HCT116 (cell line): ENCODE measurements at regions not wholly inside any gene's neighbourhood (a gene's known extent, or its start where the extent isn't known, plus 50 kb on each side); places are given as distances from the start of the nearest gene placed in this dataset.

Source experiments
- EGR1 ChIP-seq: IDR thresholded peaks from 2 replicates; pipeline ENCODE4 v1.6.1; 2012; ENCODE audit warnings: low read depth
- ELF1 ChIP-seq: IDR thresholded peaks from 2 replicates; pipeline ENCODE4 v1.6.1; 2012; ENCODE audit warnings: low read depth, borderline replicate concordance
- EZH2 ChIP-seq: fragments of 200-600 bp; sonication (generic); IDR thresholded peaks from 2 replicates; pipeline ENCODE4 v1.6.1; 2017; ENCODE audit warnings: antibody characterized with exemption, mixed run types
- FOSL1 ChIP-seq: IDR thresholded peaks from 2 replicates; pipeline ENCODE4 v1.6.1; 2012; ENCODE audit warnings: low read depth
- JUND ChIP-seq: IDR thresholded peaks from 2 replicates; pipeline ENCODE4 v1.6.1; 2012
- POLR2A ChIP-seq: IDR thresholded peaks from 2 replicates; pipeline ENCODE4 v1.7.0; 2011; ENCODE audit warnings: borderline replicate concordance; ENCODE audit not compliant: insufficient read depth, insufficient read length; ENCODE audit errors: extremely low read depth
- SIN3A ChIP-seq: IDR thresholded peaks from 2 replicates; pipeline ENCODE4 v1.6.1; 2012; ENCODE audit warnings: low read depth
- TCF7L2 ChIP-seq: IDR thresholded peaks from 2 replicates; pipeline ENCODE4 v1.7.0; 2011; ENCODE audit warnings: borderline replicate concordance, inconsistent platforms; ENCODE audit not compliant: insufficient read depth, insufficient read length; ENCODE audit errors: extremely low read depth
- YY1 ChIP-seq: IDR thresholded peaks from 2 replicates; pipeline ENCODE4 v1.6.1; 2011; ENCODE audit warnings: low read length, low read depth, moderate library complexity, mild to moderate bottlenecking; ENCODE audit not compliant: insufficient replicate concordance; ENCODE audit errors: extremely low read depth
- ZFX ChIP-seq: fragments of 450-650 bp; IDR thresholded peaks from 2 replicates; pipeline ENCODE4 v1.6.1; 2017
- TF ChIP-seq, protein P1 (sequence below): IDR thresholded peaks from 2 replicates; pipeline ENCODE4 v1.6.1; 2011; ENCODE audit warnings: mild to moderate bottlenecking, low read length, moderate library complexity; ENCODE audit not compliant: insufficient replicate concordance; ENCODE audit errors: extremely low read depth
- TF ChIP-seq, protein P2 (sequence below), 3 experiments: fragments of 200-600 bp in 1 of 3; sonication (generic) in 1 of 3; IDR thresholded peaks in 2 of 3; conservative IDR thresholded peaks in 1 of 3; 2 replicates each; pipeline ENCODE4 v1.5.1; 2012 to 2017; ENCODE audit warnings: low read depth in 2 of 3, low read length in 2 of 3, antibody characterized with exemption in 1 of 3, borderline replicate concordance in 1 of 3, control low read depth in 1 of 3, mild to moderate bottlenecking in 1 of 3, mixed read lengths in 1 of 3, mixed run types in 1 of 3, moderate library complexity in 1 of 3; ENCODE audit not compliant: insufficient read depth in 1 of 3
- TF ChIP-seq, protein P3 (sequence below): IDR thresholded peaks from 2 replicates; pipeline ENCODE4 v1.6.1; 2012; ENCODE audit warnings: low read depth

DNA sequence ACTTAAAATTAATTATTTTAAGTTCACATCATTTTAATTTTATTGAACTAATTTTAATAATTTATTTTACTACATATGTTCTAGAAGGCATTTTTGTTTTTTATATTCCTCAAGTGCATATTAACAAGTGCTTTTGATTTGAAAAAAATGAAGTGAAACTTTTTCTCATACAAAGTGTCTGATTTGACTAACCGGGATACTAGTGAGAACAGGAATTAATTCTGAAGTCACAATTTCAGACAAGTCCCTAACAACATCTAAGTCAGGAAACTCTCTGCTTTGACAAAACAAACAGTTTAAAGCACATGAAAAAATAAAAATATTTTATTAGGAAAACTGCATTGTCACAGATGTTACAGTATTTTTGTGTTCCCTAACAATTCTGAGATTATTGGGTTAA lies 1166.3 kb upstream of the CITED2 start:
- TF ChIP-seq EGR1 (no peak), POLR2A (no peak), TCF7L2 (no peak), EZH2 (no peak), FOSL1 (no peak), ELF1 (no peak), ZFX (no peak), SIN3A (no peak), JUND (no peak), YY1 (no peak)
- TF ChIP-seq, protein P1, sequence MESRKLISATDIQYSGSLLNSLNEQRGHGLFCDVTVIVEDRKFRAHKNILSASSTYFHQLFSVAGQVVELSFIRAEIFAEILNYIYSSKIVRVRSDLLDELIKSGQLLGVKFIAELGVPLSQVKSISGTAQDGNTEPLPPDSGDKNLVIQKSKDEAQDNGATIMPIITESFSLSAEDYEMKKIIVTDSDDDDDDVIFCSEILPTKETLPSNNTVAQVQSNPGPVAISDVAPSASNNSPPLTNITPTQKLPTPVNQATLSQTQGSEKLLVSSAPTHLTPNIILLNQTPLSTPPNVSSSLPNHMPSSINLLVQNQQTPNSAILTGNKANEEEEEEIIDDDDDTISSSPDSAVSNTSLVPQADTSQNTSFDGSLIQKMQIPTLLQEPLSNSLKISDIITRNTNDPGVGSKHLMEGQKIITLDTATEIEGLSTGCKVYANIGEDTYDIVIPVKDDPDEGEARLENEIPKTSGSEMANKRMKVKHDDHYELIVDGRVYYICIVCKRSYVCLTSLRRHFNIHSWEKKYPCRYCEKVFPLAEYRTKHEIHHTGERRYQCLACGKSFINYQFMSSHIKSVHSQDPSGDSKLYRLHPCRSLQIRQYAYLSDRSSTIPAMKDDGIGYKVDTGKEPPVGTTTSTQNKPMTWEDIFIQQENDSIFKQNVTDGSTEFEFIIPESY = no peak
- TF ChIP-seq, protein P2, sequence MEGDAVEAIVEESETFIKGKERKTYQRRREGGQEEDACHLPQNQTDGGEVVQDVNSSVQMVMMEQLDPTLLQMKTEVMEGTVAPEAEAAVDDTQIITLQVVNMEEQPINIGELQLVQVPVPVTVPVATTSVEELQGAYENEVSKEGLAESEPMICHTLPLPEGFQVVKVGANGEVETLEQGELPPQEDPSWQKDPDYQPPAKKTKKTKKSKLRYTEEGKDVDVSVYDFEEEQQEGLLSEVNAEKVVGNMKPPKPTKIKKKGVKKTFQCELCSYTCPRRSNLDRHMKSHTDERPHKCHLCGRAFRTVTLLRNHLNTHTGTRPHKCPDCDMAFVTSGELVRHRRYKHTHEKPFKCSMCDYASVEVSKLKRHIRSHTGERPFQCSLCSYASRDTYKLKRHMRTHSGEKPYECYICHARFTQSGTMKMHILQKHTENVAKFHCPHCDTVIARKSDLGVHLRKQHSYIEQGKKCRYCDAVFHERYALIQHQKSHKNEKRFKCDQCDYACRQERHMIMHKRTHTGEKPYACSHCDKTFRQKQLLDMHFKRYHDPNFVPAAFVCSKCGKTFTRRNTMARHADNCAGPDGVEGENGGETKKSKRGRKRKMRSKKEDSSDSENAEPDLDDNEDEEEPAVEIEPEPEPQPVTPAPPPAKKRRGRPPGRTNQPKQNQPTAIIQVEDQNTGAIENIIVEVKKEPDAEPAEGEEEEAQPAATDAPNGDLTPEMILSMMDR (IDR thresholded peaks at IDR 0.05 in 2 of 3, conservative IDR thresholded peaks at IDR 0.05 in 1 of 3; ENCODE audit: borderline replicate concordance in 1 of 3, insufficient read depth in 1 of 3, low read depth in 2 of 3, low read length in 2 of 3) = no peak
- TF ChIP-seq, protein P3, sequence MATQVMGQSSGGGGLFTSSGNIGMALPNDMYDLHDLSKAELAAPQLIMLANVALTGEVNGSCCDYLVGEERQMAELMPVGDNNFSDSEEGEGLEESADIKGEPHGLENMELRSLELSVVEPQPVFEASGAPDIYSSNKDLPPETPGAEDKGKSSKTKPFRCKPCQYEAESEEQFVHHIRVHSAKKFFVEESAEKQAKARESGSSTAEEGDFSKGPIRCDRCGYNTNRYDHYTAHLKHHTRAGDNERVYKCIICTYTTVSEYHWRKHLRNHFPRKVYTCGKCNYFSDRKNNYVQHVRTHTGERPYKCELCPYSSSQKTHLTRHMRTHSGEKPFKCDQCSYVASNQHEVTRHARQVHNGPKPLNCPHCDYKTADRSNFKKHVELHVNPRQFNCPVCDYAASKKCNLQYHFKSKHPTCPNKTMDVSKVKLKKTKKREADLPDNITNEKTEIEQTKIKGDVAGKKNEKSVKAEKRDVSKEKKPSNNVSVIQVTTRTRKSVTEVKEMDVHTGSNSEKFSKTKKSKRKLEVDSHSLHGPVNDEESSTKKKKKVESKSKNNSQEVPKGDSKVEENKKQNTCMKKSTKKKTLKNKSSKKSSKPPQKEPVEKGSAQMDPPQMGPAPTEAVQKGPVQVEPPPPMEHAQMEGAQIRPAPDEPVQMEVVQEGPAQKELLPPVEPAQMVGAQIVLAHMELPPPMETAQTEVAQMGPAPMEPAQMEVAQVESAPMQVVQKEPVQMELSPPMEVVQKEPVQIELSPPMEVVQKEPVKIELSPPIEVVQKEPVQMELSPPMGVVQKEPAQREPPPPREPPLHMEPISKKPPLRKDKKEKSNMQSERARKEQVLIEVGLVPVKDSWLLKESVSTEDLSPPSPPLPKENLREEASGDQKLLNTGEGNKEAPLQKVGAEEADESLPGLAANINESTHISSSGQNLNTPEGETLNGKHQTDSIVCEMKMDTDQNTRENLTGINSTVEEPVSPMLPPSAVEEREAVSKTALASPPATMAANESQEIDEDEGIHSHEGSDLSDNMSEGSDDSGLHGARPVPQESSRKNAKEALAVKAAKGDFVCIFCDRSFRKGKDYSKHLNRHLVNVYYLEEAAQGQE = no peak
